DOHH2 (cell line): ENCODE measurements at regions not wholly inside any gene's neighbourhood (a gene's known extent, or its start where the extent isn't known, plus 50 kb on each side); places are given as distances from the start of the nearest gene placed in this dataset.

Experiments
- H3F3A ChIP-seq: fragments of 200-600 bp; sonication (generic), shearing (Covaris generic); 2 replicates; pipeline ENCODE4 v1.6.0; 2016; ENCODE audit warnings: antibody characterized with exemption, mild to moderate bottlenecking; ENCODE audit not compliant: control insufficient read depth, insufficient read depth
- H3K27ac ChIP-seq: fragments of 200-600 bp; sonication (generic); 2 replicates; pipeline ENCODE4 v1.5.1; 2014; ENCODE audit warnings: low read depth, mild to moderate bottlenecking, low read length, moderate library complexity
- H3K27me3 ChIP-seq: fragments of 200-600 bp; sonication (generic); 2 replicates; pipeline ENCODE4 v1.6.1; 2014; ENCODE audit warnings: mild to moderate bottlenecking, low read length, mixed read lengths; ENCODE audit not compliant: control insufficient read depth
- H3K36me3 ChIP-seq: fragments of 200-600 bp; sonication (generic); 2 replicates; pipeline ENCODE4 v1.6.1; 2014; ENCODE audit warnings: mild to moderate bottlenecking, low read length, moderate library complexity, mixed read lengths; ENCODE audit not compliant: control insufficient read depth
- H3K4me1 ChIP-seq: fragments of 200-600 bp; sonication (generic); 2 replicates; pipeline ENCODE4 v1.6.1; 2014; ENCODE audit warnings: mild to moderate bottlenecking, low read length, mixed read lengths; ENCODE audit not compliant: control insufficient read depth
- H3K4me2 ChIP-seq: fragments of 200-600 bp; sonication (generic); 2 replicates; pipeline ENCODE4 v1.6.0; 2014; ENCODE audit warnings: mild to moderate bottlenecking, low read length, moderate library complexity
- H3K4me3 ChIP-seq: fragments of 200-600 bp; sonication (generic); 2 replicates; pipeline ENCODE4 v1.5.1; 2014; ENCODE audit warnings: mild to moderate bottlenecking, low read length, mixed read lengths
- H3K79me2 ChIP-seq: fragments of 200-600 bp; sonication (generic); 2 replicates; pipeline ENCODE4 v1.6.1; 2014; ENCODE audit warnings: mild to moderate bottlenecking, low read length, mixed read lengths; ENCODE audit not compliant: control insufficient read depth
- H3K9me2 ChIP-seq: fragments of 200-600 bp; sonication (generic); replicated peaks from 2 replicates; pipeline ENCODE4 v1.6.1; 2014; ENCODE audit warnings: mild to moderate bottlenecking, low read length, mixed read lengths; ENCODE audit not compliant: control insufficient read depth
- H3K9me3 ChIP-seq: fragments of 200-600 bp; sonication (generic); 2 replicates; pipeline ENCODE4 v1.6.1; 2014; ENCODE audit warnings: antibody characterized with exemption, low read length, mixed read lengths; ENCODE audit not compliant: control insufficient read depth, insufficient read depth
- H4K20me1 ChIP-seq: fragments of 200-600 bp; sonication (generic); 2 replicates; pipeline ENCODE4 v1.6.0; 2014; ENCODE audit warnings: low read depth, mild to moderate bottlenecking, antibody characterized with exemption, low read length, moderate library complexity; ENCODE audit not compliant: control insufficient read depth, insufficient read depth
- EZH2phosphoT487 ChIP-seq: fragments of 200-600 bp; sonication (generic); IDR thresholded peaks from 2 replicates; pipeline ENCODE4 v1.6.1; 2017; ENCODE audit warnings: borderline replicate concordance, mild to moderate bottlenecking, antibody characterized with exemption, low read length, moderate library complexity, mixed read lengths
- TF ChIP-seq, protein P1 (sequence below): fragments of 200-600 bp; sonication (generic); IDR thresholded peaks from one replicate; pipeline ENCODE4 v1.5.1; 2014; ENCODE audit warnings: antibody characterized with exemption, mild to moderate bottlenecking, low read depth, low read length; ENCODE audit not compliant: poor library complexity, severe bottlenecking

DNA sequence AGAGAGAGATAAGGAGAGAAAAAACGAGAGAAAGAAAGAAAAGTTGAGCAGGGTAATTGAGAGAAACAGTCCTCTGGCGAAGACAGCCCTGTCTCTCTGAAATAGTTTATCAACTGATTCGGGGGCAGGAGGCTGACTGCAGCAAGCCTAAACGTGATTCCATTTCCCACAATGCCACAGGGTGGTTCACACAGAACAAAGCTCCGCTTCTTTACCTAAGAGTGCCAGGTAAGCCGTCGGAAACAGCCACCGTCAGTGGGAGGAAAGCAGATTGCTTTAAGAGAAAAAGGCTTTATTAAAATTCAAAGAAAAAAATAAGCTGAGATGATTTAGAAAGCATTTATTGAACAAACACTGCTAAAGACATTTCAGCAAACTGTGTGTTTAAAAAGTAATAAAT is 271.4 kb upstream of the POU3F3 start:
- Histone ChIP-seq H3K9me2 (no peaks in the 10 kb centered on the region), H3F3A (no peaks in the 10 kb centered on the region), H3K36me3 (no peaks in the 10 kb centered on the region), H3K79me2 (no peaks in the 10 kb centered on the region), H3K27ac (no peak overlapping the region), H3K4me3 (no peak overlapping the region), H3K27me3 (no peaks in the 10 kb centered on the region), H4K20me1 (no peaks in the 10 kb centered on the region), H3K4me2 (no peak overlapping the region), H3K4me1 (no peaks in the 10 kb centered on the region), H3K9me3 (no peaks in the 10 kb centered on the region)
- TF ChIP-seq, protein P1, sequence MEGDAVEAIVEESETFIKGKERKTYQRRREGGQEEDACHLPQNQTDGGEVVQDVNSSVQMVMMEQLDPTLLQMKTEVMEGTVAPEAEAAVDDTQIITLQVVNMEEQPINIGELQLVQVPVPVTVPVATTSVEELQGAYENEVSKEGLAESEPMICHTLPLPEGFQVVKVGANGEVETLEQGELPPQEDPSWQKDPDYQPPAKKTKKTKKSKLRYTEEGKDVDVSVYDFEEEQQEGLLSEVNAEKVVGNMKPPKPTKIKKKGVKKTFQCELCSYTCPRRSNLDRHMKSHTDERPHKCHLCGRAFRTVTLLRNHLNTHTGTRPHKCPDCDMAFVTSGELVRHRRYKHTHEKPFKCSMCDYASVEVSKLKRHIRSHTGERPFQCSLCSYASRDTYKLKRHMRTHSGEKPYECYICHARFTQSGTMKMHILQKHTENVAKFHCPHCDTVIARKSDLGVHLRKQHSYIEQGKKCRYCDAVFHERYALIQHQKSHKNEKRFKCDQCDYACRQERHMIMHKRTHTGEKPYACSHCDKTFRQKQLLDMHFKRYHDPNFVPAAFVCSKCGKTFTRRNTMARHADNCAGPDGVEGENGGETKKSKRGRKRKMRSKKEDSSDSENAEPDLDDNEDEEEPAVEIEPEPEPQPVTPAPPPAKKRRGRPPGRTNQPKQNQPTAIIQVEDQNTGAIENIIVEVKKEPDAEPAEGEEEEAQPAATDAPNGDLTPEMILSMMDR: no peak
- no peak for TF ChIP-seq EZH2phosphoT487

DNA sequence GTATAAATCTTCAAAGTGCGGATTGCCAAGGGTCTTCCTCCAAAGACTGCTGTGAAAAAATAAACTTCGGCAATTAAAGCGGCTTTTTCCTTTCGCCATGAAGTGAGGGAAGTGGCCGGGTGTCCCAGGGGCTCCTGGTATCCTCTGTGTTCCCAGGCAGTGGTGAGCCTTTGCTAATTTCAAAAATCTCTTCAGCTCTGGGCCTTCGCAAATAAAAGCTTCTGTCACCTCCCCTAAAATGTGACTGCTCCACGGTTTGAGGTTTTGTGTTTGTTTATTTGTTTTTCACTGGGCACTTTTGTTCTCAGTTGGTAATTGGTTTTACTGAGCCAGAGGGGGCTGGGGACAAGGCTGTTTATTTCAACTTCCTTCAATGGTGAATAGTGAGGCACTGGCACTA is 270.1 kb upstream of the POU3F3 start:
- H3K9me2 ChIP-seq: no peaks in the 10 kb centered on the region
- H3K27ac ChIP-seq: no peak overlapping the region
- H3K79me2 ChIP-seq: no peaks in the 10 kb centered on the region
- no peaks in the 10 kb centered on the region for H3K27me3 ChIP-seq
- H3K4me1 ChIP-seq: no peaks in the 10 kb centered on the region
- H4K20me1 ChIP-seq: no peaks in the 10 kb centered on the region
- H3K36me3 ChIP-seq: no peaks in the 10 kb centered on the region
- TF ChIP-seq EZH2phosphoT487: no peak
- TF ChIP-seq, protein P1: no peak
- H3F3A ChIP-seq: no peaks in the 10 kb centered on the region
- no peaks in the 10 kb centered on the region for H3K9me3 ChIP-seq
- H3K4me2 ChIP-seq: no peak overlapping the region
- no peak overlapping the region for H3K4me3 ChIP-seq

DNA sequence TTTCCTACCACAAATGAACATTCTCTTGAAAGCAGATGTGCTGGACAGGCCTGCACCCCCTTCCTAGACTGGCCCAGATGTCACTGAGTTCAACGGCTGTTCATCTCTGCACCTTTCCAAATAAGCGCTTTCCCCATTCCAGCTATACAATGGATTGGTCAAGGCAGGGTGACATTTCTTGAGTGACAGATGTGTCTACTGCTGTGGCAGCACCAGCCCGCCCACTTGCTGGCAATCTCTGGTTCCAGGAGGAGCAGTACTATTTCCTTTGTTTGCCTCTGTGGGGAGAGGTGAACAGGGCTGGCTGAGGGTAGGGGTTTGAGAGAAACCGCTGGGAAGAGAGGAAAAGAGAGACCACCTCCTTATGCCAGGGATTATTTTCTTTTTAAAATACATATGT is 269.5 kb upstream of the POU3F3 start:
- TF ChIP-seq, protein P1: no peak
- TF ChIP-seq EZH2phosphoT487: no peak
- Histone ChIP-seq H3F3A (no peaks in the 10 kb centered on the region), H3K79me2 (no peaks in the 10 kb centered on the region), H3K9me2 (no peaks in the 10 kb centered on the region), H3K4me3 (no peak overlapping the region), H3K27ac (no peak overlapping the region), H3K4me2 (no peak overlapping the region), H3K4me1 (no peaks in the 10 kb centered on the region), H3K36me3 (no peaks in the 10 kb centered on the region), H4K20me1 (no peaks in the 10 kb centered on the region), H3K9me3 (no peaks in the 10 kb centered on the region), H3K27me3 (no peaks in the 10 kb centered on the region)

DNA sequence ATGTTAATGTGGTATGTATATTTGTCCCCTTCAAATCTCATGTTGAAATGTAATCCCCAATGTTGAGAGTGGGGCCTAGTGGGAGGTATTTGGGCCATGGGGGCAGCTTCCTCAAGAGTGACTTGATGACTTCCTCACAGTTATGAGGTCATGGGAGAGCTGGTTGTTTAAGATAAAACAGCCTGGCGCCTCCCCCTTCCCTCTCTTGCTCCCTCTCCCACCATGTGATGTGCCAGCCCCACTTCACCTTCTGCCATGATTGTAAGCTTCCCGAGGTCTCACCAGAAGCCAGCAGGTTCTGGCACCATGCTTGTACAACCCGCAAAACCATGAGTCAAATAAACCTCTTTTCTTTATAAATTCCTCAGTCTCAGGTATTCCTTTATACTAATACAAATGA is 258.3 kb upstream of the POU3F3 start:
- Histone ChIP-seq H3K27ac (no peak overlapping the region), H4K20me1 (no peaks in the 10 kb centered on the region), H3K9me2 (no peaks in the 10 kb centered on the region), H3K79me2 (no peaks in the 10 kb centered on the region), H3F3A (no peaks in the 10 kb centered on the region), H3K27me3 (no peaks in the 10 kb centered on the region), H3K4me3 (no peak overlapping the region), H3K36me3 (no peaks in the 10 kb centered on the region), H3K4me2 (no peak overlapping the region), H3K4me1 (no peaks in the 10 kb centered on the region), H3K9me3 (no peaks in the 10 kb centered on the region)
- TF ChIP-seq, protein P1: no peak
- TF ChIP-seq EZH2phosphoT487: no peak
